GM12873 (cell line): ENCODE measurements at regions not wholly inside any gene's neighbourhood (a gene's known extent, or its start where the extent isn't known, plus 50 kb on each side); places are given as distances from the start of the nearest gene placed in this dataset.

Experiments used
- CTCF ChIP-seq: IDR thresholded peaks from 2 replicates; pipeline ENCODE4 v1.5.1; 2012; ENCODE audit warnings: low read depth, mild to moderate bottlenecking, moderate library complexity, low read length, control low read depth; ENCODE audit not compliant: insufficient read depth; ENCODE audit errors: missing control alignments

GRCh38 chr3:3951071-3951470 is 151.8 kb downstream of the LRRN1 start:
- TF ChIP-seq CTCF: no peak

- no peak for TF ChIP-seq CTCF
Observed at GRCh38 chr3:3951501-3951900, 152.3 kb downstream of the LRRN1 start.

GRCh38 chr3:3984053-3984452 is 184.8 kb downstream of the LRRN1 start:
- no peak for TF ChIP-seq CTCF

- TF ChIP-seq CTCF: no peak
Observed at GRCh38 chr3:3991598-3991997, 192.4 kb downstream of the LRRN1 start.

GRCh38 chr3:3992312-3992874 is 193.2 kb downstream of the LRRN1 start:
- no peak for TF ChIP-seq CTCF

- peak; percentile 75 for TF ChIP-seq CTCF
Observed at GRCh38 chr3:3998140-3998922, 199.1 kb downstream of the LRRN1 start.

- no peak for TF ChIP-seq CTCF
Observed at GRCh38 chr3:4001976-4002375, 202.7 kb downstream of the LRRN1 start.
